Glutamatergic neuron (in vitro differentiated cells): ENCODE measurements at regions not wholly inside any gene's neighbourhood (a gene's known extent, or its start where the extent isn't known, plus 50 kb on each side); places are given as distances from the start of the nearest gene placed in this dataset.

Experiments
- DNase-seq: peaks from one replicate; pipeline ENCODE4 v3.0.0; 2022
- H3K27ac Mint-ChIP-seq: one replicate; pipeline ENCODE4 v1.8.0; 2020; ENCODE audit warnings: mild to moderate bottlenecking, mixed read lengths, inconsistent platforms; ENCODE audit not compliant: unreplicated experiment
- H3K27me3 Mint-ChIP-seq: one replicate; pipeline ENCODE4 v1.8.0; 2020; ENCODE audit warnings: mild to moderate bottlenecking, moderate library complexity, mixed read lengths, inconsistent platforms; ENCODE audit not compliant: unreplicated experiment
- H3K36me3 Mint-ChIP-seq: one replicate; pipeline ENCODE4 v1.8.0; 2020; ENCODE audit warnings: mild to moderate bottlenecking, mixed read lengths, inconsistent platforms; ENCODE audit not compliant: unreplicated experiment
- H3K4me1 Mint-ChIP-seq: one replicate; pipeline ENCODE4 v1.8.0; 2020; ENCODE audit warnings: mild to moderate bottlenecking, low read depth, mixed read lengths, inconsistent platforms; ENCODE audit not compliant: unreplicated experiment
- H3K4me3 Mint-ChIP-seq: one replicate; pipeline ENCODE4 v1.8.0; 2020; ENCODE audit warnings: mild to moderate bottlenecking, mixed read lengths, inconsistent platforms; ENCODE audit not compliant: unreplicated experiment
- H3K9me3 Mint-ChIP-seq: one replicate; pipeline ENCODE4 v1.8.0; 2020; ENCODE audit warnings: mild to moderate bottlenecking, moderate library complexity, mixed read lengths, inconsistent platforms; ENCODE audit not compliant: unreplicated experiment
- TF ChIP-seq, protein P1 (sequence below): fragments of 200-600 bp; sonication (generic); IDR thresholded peaks from one replicate; pipeline ENCODE4 v1.5.0; 2021; ENCODE audit not compliant: partially characterized antibody, unreplicated experiment

DNA sequence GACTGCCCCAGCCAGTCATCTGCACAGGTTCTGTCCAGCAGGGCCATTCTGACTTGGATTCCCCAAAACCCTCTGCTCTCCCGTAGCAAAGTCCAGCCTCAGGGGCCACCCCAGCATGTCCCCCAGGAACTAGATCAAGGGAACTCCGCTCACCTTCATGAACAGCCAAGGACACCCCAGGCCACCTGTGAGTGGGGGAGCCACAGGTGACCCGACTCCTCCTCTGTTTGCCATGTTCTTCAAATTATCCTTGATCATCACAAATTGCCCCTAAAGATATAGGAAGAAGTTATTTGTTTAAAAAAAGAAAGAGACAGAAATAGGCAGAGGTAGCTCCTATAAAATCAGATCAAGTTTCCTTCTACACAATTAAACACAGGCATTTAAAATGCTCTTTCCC lies 475.0 kb downstream of the MATN1 start:
- Mint-ChIP-seq H3K36me3 (no peaks in the 10 kb centered on the region), H3K9me3 (peaks cover 1% of the 10 kb centered on the region), H3K27me3 (peaks cover 9% of the 10 kb centered on the region), H3K27ac (no peak overlapping the region), H3K4me1 (peaks cover 8% of the 10 kb centered on the region), H3K4me3 (no peak overlapping the region)
- TF ChIP-seq, protein P1, sequence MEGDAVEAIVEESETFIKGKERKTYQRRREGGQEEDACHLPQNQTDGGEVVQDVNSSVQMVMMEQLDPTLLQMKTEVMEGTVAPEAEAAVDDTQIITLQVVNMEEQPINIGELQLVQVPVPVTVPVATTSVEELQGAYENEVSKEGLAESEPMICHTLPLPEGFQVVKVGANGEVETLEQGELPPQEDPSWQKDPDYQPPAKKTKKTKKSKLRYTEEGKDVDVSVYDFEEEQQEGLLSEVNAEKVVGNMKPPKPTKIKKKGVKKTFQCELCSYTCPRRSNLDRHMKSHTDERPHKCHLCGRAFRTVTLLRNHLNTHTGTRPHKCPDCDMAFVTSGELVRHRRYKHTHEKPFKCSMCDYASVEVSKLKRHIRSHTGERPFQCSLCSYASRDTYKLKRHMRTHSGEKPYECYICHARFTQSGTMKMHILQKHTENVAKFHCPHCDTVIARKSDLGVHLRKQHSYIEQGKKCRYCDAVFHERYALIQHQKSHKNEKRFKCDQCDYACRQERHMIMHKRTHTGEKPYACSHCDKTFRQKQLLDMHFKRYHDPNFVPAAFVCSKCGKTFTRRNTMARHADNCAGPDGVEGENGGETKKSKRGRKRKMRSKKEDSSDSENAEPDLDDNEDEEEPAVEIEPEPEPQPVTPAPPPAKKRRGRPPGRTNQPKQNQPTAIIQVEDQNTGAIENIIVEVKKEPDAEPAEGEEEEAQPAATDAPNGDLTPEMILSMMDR: no peak
- DNase-seq: no peak

DNA sequence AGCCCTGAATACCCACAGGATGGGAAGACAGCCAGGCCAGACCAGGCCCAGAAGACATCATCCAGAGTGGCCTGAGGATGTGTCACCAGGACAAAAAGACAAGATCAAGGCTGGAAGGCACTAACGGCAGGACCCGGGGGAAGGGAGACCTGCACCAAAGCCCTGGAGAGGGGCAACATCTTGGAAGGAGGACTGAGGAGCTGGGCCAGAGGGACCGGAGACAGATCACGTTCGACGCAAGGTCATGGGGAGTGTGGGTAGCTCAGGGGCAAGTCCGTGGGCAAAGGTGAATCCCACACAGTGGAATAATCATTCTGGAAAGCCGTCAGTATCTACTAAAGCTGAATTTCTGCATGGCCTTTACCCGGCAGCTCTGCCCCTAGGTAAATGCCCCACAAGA lies 478.6 kb downstream of the MATN1 start:
- Mint-ChIP-seq H3K4me3 (no peak overlapping the region), H3K4me1 (no peaks in the 10 kb centered on the region), H3K36me3 (peaks cover 1% of the 10 kb centered on the region), H3K9me3 (peaks cover 6% of the 10 kb centered on the region), H3K27ac (no peak overlapping the region), H3K27me3 (peaks cover 2% of the 10 kb centered on the region)
- DNase-seq: no peak
- TF ChIP-seq, protein P1: no peak

DNA sequence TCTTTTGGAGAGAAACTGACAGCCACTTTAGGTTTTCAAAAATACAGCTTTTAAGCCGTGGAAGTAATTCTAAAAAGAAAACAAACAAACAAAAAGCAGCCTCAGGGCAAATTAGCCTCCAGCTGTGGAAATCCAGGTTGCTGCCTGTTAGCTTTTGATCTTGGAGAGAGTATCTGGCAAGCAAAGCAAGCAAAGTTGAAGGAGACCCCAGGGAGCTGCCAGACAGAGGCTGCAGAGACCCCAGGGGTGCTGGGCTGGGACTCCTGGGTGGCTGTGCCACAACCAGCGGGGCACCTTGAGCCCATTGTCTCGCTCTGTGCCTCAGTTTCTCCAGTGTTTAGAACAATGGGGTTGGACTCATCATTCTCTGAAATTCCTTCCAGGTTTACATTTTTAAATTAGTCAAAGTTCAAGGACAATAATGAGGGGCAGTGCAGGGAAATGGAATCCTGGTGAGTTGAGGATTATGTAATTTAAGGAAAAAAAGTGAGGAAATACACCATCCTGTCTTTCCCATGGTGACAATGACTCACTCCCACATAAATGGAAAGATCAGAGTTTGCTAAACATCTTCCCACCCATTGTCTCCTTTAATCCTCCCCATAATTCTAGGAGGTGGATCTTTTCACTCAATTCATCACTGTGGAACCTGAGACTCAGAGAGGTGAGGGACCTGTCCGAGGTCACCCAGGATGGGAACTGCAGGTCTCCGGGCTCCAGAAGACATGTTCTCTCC lies 480.5 kb downstream of the MATN1 start:
- no peaks in the 10 kb centered on the region for H3K4me1 Mint-ChIP-seq
- peaks cover 13% of the 10 kb centered on the region for H3K36me3 Mint-ChIP-seq
- TF ChIP-seq, protein P1: no peak
- H3K4me3 Mint-ChIP-seq: no peak overlapping the region
- H3K27me3 Mint-ChIP-seq: peaks cover 2% of the 10 kb centered on the region
- DNase-seq: no peak
- H3K9me3 Mint-ChIP-seq: peaks cover 12% of the 10 kb centered on the region
- H3K27ac Mint-ChIP-seq: no peak overlapping the region

DNA sequence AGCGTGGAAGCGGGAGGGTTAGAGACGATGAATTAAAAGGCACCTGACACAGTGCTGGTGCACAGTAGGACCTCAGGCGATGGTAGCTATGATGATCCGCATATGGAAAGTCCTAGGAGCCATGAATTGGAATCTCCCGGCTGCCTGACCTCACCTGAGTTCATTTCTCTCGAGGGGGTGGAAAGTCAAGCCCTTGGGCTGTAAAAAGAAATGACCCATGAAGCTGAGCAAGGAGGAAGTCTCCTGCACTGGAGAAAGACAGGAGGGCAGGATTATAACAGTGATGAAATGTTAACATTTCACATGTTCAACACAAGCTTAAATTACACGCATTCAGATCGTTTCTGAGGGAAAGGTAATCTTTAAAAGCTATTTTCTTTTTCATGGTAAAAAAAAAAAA lies 481.2 kb downstream of the MATN1 start:
- Mint-ChIP-seq H3K4me3 (no peak overlapping the region), H3K27ac (no peak overlapping the region), H3K36me3 (peaks cover 13% of the 10 kb centered on the region), H3K4me1 (no peaks in the 10 kb centered on the region), H3K9me3 (peaks cover 11% of the 10 kb centered on the region), H3K27me3 (peaks cover 2% of the 10 kb centered on the region)
- DNase-seq: no peak
- TF ChIP-seq, protein P1: no peak

DNA sequence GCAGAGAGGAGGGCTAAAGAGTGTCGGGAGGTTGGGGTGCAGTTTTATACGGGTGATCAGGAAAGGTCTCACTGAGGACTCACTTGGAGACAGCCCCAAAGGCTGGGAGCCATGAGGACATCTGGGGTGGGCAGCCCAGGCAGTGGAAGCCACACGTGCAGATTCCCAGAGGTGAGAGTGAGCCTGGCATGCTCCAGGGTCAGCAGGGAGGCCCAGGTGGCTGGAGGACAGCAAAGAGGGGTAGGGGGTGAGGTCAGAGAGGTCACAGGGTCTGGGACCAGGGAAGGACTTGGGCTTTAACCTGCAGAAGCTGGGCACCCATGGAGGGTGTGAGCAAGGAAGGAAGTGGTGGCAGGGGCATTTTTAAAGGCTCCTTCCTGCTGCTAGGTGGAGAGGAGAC lies 481.7 kb downstream of the MATN1 start:
- H3K4me1 Mint-ChIP-seq: no peaks in the 10 kb centered on the region
- H3K27ac Mint-ChIP-seq: no peak overlapping the region
- TF ChIP-seq, protein P1: no peak
- H3K36me3 Mint-ChIP-seq: peaks cover 13% of the 10 kb centered on the region
- H3K9me3 Mint-ChIP-seq: peaks cover 13% of the 10 kb centered on the region
- peaks cover 2% of the 10 kb centered on the region for H3K27me3 Mint-ChIP-seq
- H3K4me3 Mint-ChIP-seq: no peak overlapping the region
- no peak for DNase-seq
